ENCODE measurements at regions not wholly inside any gene's neighbourhood (a gene's known extent, or its start where the extent isn't known, plus 50 kb on each side); places are given as distances from the start of the nearest gene placed in this dataset.

- TF ChIP-seq, protein P1, sequence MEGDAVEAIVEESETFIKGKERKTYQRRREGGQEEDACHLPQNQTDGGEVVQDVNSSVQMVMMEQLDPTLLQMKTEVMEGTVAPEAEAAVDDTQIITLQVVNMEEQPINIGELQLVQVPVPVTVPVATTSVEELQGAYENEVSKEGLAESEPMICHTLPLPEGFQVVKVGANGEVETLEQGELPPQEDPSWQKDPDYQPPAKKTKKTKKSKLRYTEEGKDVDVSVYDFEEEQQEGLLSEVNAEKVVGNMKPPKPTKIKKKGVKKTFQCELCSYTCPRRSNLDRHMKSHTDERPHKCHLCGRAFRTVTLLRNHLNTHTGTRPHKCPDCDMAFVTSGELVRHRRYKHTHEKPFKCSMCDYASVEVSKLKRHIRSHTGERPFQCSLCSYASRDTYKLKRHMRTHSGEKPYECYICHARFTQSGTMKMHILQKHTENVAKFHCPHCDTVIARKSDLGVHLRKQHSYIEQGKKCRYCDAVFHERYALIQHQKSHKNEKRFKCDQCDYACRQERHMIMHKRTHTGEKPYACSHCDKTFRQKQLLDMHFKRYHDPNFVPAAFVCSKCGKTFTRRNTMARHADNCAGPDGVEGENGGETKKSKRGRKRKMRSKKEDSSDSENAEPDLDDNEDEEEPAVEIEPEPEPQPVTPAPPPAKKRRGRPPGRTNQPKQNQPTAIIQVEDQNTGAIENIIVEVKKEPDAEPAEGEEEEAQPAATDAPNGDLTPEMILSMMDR (IDR thresholded peaks at IDR 0.05; ENCODE audit: poor library complexity), result no peak
- TF ChIP-seq EZH2 (IDR thresholded peaks at IDR 0.05; ENCODE audit: borderline replicate concordance), result no peak
Observed at GRCh38 chr15:93257920-93258319, 168.9 kb upstream of the RGMA start.

Measured in hepatocyte (in vitro differentiated cells).